PC-3 (cell line): ENCODE measurements at regions not wholly inside any gene's neighbourhood (a gene's known extent, or its start where the extent isn't known, plus 50 kb on each side); places are given as distances from the start of the nearest gene placed in this dataset.

ENCODE experiments used
- ATAC-seq: fragments of 200-7000 bp; cut with Tn5 transposase; 2 replicates; pipeline ENCODE4 v1.9.1; 2020; ENCODE audit warnings: mild to moderate bottlenecking, moderate library complexity
- BruUV-seq: library from RNA; stranded (reverse); fragments of 400-500 nt; replicated peaks from 2 replicates; lab custom pipeline; 2021; lab: Mats Ljungman, UMichigan
- CTCF ChIA-PET: fragments of 300-600 bp; sonication (Branson Sonifier 250); formaldehyde crosslinking; loops from one replicate; lab custom pipeline; 2022; ENCODE audit warnings: antibody characterized with exemption; lab: Charles Lee
- POLR2A ChIA-PET: fragments of 300-600 bp; sonication (Branson Sonifier 250); formaldehyde crosslinking; loops from one replicate; lab custom pipeline; 2022; ENCODE audit warnings: antibody characterized with exemption; ENCODE audit not compliant: unreplicated experiment; lab: Charles Lee
- DNase-seq: peaks from one replicate; pipeline ENCODE4 v3.0.0-alpha.2; 2015
- H2AFZ ChIP-seq: fragments of 300-600 bp; sonication (generic); 2 replicates; pipeline ENCODE4 v1.6.0; 2016; ENCODE audit warnings: antibody characterized with exemption, low read length
- H3F3A ChIP-seq: fragments of 300-600 bp; sonication (generic); one replicate; pipeline ENCODE4 v1.6.0; 2017; ENCODE audit warnings: antibody characterized with exemption, low read length, control low read depth, mild to moderate bottlenecking; ENCODE audit not compliant: unreplicated experiment
- H3K27ac ChIP-seq: fragments of 300-600 bp; sonication (generic); 2 replicates; pipeline ENCODE4 v1.5.1; 2016; ENCODE audit warnings: mild to moderate bottlenecking, low read length
- H3K27me3 ChIP-seq: fragments of 300-600 bp; sonication (generic); 2 replicates; pipeline ENCODE4 v1.6.1; 2016; ENCODE audit warnings: low read length, mixed read lengths
- H3K36me3 ChIP-seq: fragments of 300-600 bp; sonication (generic); 2 replicates; pipeline ENCODE4 v1.6.1; 2016; ENCODE audit warnings: low read depth, mixed run types, low read length, mixed read lengths
- H3K4me1 ChIP-seq: fragments of 300-600 bp; sonication (generic); 2 replicates; pipeline ENCODE4 v1.5.1; 2016; ENCODE audit warnings: low read length; ENCODE audit not compliant: insufficient read depth
- H3K4me2 ChIP-seq: fragments of 300-600 bp; sonication (generic); 2 replicates; pipeline ENCODE4 v1.6.0; 2016; ENCODE audit warnings: low read length
- H3K4me3 ChIP-seq: fragments of 300-600 bp; sonication (generic); 2 replicates; pipeline ENCODE4 v1.5.1; 2016; ENCODE audit warnings: mild to moderate bottlenecking, low read length, mixed read lengths
- H3K79me2 ChIP-seq: fragments of 300-600 bp; sonication (generic); 2 replicates; pipeline ENCODE4 v1.6.1; 2017; ENCODE audit warnings: low read length, mixed read lengths
- H3K9ac ChIP-seq: fragments of 300-600 bp; sonication (generic); 2 replicates; pipeline ENCODE4 v1.6.0; 2016; ENCODE audit warnings: mild to moderate bottlenecking, low read length
- H3K9me2 ChIP-seq: fragments of 300-600 bp; sonication (generic); replicated peaks from 2 replicates; pipeline ENCODE4 v1.6.1; 2016; ENCODE audit warnings: mixed run types, low read length, mixed read lengths
- H3K9me3 ChIP-seq: fragments of 300-600 bp; sonication (generic); 2 replicates; pipeline ENCODE4 v1.6.1; 2016; ENCODE audit warnings: low read length, mixed read lengths
- H4K20me1 ChIP-seq: fragments of 300-600 bp; sonication (generic); 2 replicates; pipeline ENCODE4 v1.6.1; 2016; ENCODE audit warnings: low read length, mixed read lengths
- EZH2 ChIP-seq: fragments of 300-600 bp; sonication (generic); IDR thresholded peaks from one replicate; pipeline ENCODE4 v1.6.1; 2017; ENCODE audit warnings: antibody characterized with exemption, mild to moderate bottlenecking, low read length; ENCODE audit not compliant: unreplicated experiment
- EZH2phosphoT487 ChIP-seq: fragments of 300-600 bp; sonication (generic); IDR thresholded peaks from 2 replicates; pipeline ENCODE4 v1.6.1; 2018; ENCODE audit warnings: mild to moderate bottlenecking, antibody characterized with exemption, low read length, borderline replicate concordance
- intact Hi-C: fragments of 100-400 bp; cut with micrococcal nuclease; formaldehyde crosslinking; loops from 2 replicates; pipeline ENCODE4 v1.9.0; 2023
- TF ChIP-seq, protein P1 (sequence below): fragments of 300-600 bp; sonication (generic); conservative IDR thresholded peaks from 2 replicates; pipeline ENCODE4 v1.5.1; 2017; ENCODE audit warnings: antibody characterized with exemption, low read depth, mild to moderate bottlenecking, low read length

DNA sequence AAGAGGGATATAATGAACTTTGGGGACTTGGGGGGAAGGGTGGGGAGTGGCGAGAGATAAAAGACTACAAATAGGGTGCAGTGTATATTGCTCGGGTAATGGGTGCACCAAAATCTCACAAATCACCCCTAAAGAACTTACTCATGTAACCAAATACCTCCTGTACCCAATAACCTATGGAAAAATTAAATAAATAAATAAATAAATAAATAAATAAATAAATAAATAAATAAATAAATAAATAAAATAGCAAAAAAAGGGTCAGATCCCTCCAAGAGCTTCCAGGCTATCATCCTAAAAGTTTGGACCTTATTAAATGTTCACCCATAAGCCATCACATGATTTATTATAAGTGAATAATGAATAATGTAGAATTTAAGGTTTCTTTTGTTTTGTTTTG lies 636.1 kb upstream of the C16orf82 start:
- no peaks in the 10 kb centered on the region for H3F3A ChIP-seq
- H3K27ac ChIP-seq, result no peak overlapping the region
- H3K79me2 ChIP-seq, result no peaks in the 10 kb centered on the region
- no peaks in the 10 kb centered on the region for H3K9me2 ChIP-seq
- no peak for TF ChIP-seq EZH2
- TF ChIP-seq, protein P1, sequence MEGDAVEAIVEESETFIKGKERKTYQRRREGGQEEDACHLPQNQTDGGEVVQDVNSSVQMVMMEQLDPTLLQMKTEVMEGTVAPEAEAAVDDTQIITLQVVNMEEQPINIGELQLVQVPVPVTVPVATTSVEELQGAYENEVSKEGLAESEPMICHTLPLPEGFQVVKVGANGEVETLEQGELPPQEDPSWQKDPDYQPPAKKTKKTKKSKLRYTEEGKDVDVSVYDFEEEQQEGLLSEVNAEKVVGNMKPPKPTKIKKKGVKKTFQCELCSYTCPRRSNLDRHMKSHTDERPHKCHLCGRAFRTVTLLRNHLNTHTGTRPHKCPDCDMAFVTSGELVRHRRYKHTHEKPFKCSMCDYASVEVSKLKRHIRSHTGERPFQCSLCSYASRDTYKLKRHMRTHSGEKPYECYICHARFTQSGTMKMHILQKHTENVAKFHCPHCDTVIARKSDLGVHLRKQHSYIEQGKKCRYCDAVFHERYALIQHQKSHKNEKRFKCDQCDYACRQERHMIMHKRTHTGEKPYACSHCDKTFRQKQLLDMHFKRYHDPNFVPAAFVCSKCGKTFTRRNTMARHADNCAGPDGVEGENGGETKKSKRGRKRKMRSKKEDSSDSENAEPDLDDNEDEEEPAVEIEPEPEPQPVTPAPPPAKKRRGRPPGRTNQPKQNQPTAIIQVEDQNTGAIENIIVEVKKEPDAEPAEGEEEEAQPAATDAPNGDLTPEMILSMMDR, result no peak
- no peak for TF ChIP-seq EZH2phosphoT487
- no peaks in the 10 kb centered on the region for H3K36me3 ChIP-seq
- BruUV-seq, result no TSS peak
- no peak overlapping the region for H3K4me2 ChIP-seq
- POLR2A ChIA-PET, result no interaction called here
- H4K20me1 ChIP-seq, result no peaks in the 10 kb centered on the region
- H3K27me3 ChIP-seq, result no peaks in the 10 kb centered on the region
- no peak for DNase-seq
- H2AFZ ChIP-seq, result no peak overlapping the region
- H3K4me3 ChIP-seq, result no peak overlapping the region
- H3K9ac ChIP-seq, result no peak overlapping the region
- intact Hi-C loops, result no loop called here
- no peaks in the 10 kb centered on the region for H3K4me1 ChIP-seq
- CTCF ChIA-PET, result no interaction called here
- no peaks in the 10 kb centered on the region for H3K9me3 ChIP-seq
- no peak for ATAC-seq

- no peak overlapping the region for H3K27ac ChIP-seq
- intact Hi-C loops, result no loop called here
- CTCF ChIA-PET, result no interaction called here
- no peak overlapping the region for H2AFZ ChIP-seq
- POLR2A ChIA-PET, result no interaction called here
- H3K27me3 ChIP-seq, result no peaks in the 10 kb centered on the region
- no peaks in the 10 kb centered on the region for H4K20me1 ChIP-seq
- no peaks in the 10 kb centered on the region for H3K9me2 ChIP-seq
- no peak overlapping the region for H3K9ac ChIP-seq
- BruUV-seq, result no TSS peak
- H3K9me3 ChIP-seq, result no peaks in the 10 kb centered on the region
- ATAC-seq (no peak), DNase-seq (no peak)
- TF ChIP-seq, protein P1, result no peak
- no peak for TF ChIP-seq EZH2phosphoT487
- no peak for TF ChIP-seq EZH2
- H3F3A ChIP-seq, result no peaks in the 10 kb centered on the region
- H3K4me2 ChIP-seq, result no peak overlapping the region
- no peaks in the 10 kb centered on the region for H3K79me2 ChIP-seq
- no peak overlapping the region for H3K4me3 ChIP-seq
- no peaks in the 10 kb centered on the region for H3K36me3 ChIP-seq
- no peaks in the 10 kb centered on the region for H3K4me1 ChIP-seq
Observed at GRCh38 chr16:26433807-26434206, 632.9 kb upstream of the C16orf82 start.

GRCh38 chr16:26441178-26441577 lies 625.5 kb upstream of the C16orf82 start:
- H3K36me3 ChIP-seq, result no peaks in the 10 kb centered on the region
- H3K4me2 ChIP-seq, result no peak overlapping the region
- H4K20me1 ChIP-seq, result no peaks in the 10 kb centered on the region
- no peak overlapping the region for H3K4me3 ChIP-seq
- no peak overlapping the region for H3K9ac ChIP-seq
- no peaks in the 10 kb centered on the region for H3K9me3 ChIP-seq
- DNase-seq, result no peak
- no peak for ATAC-seq
- no peaks in the 10 kb centered on the region for H3K79me2 ChIP-seq
- intact Hi-C loops, result no loop called here
- no peaks in the 10 kb centered on the region for H3K9me2 ChIP-seq
- TF ChIP-seq EZH2 (no peak), EZH2phosphoT487 (no peak)
- TF ChIP-seq, protein P1, result no peak
- no peak overlapping the region for H2AFZ ChIP-seq
- H3K4me1 ChIP-seq, result no peaks in the 10 kb centered on the region
- ChIA-PET POLR2A (no interaction called here), CTCF (no interaction called here)
- H3K27ac ChIP-seq, result no peak overlapping the region
- H3K27me3 ChIP-seq, result no peaks in the 10 kb centered on the region
- H3F3A ChIP-seq, result no peaks in the 10 kb centered on the region
- BruUV-seq, result no TSS peak
